GM18868 (cell line): ENCODE measurements at regions not wholly inside any gene's neighbourhood (a gene's known extent, or its start where the extent isn't known, plus 50 kb on each side); places are given as distances from the start of the nearest gene placed in this dataset.

ENCODE experiments used
- ATAC-seq: cut with Tn5 transposase; IDR thresholded peaks from one replicate; pipeline ENCODE4 v1.9.1; 2021; ENCODE audit warnings: mild to moderate bottlenecking, moderate library complexity; ENCODE audit not compliant: unreplicated experiment

GRCh38 chr11:128367573-128367972 is 219.8 kb downstream of the ETS1 start:
- no peak for ATAC-seq

GRCh38 chr11:128365044-128365443 is 222.3 kb downstream of the ETS1 start:
- ATAC-seq = no peak

- no peak for ATAC-seq
Observed at GRCh38 chr11:128361451-128362020, 225.8 kb downstream of the ETS1 start.

- ATAC-seq = no peak
Observed at GRCh38 chr11:128359515-128359914, 227.8 kb downstream of the ETS1 start.

- no peak for ATAC-seq
Observed at GRCh38 chr11:128357073-128357472, 230.3 kb downstream of the ETS1 start.

GRCh38 chr11:128355558-128355957 is 231.8 kb downstream of the ETS1 start:
- ATAC-seq = no peak

DNA sequence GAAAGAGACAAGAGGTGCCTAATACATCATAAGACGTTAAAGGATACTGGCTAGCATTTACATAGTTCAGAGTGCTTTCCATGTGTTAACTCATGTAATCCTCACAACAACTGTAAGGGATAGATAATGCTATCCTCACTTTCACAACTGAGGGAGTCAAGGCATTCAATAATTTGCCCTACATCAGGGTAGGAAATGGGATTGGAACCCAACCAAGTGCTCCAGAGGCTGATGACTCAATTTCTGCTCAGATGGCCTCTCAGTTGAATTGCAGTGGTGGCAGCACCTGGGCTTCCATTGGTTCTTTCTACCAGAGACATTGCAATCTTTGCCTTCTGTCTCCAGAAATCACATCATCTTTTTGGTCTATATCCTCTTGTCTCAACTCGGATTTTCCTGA is 232.9 kb downstream of the ETS1 start:
- ATAC-seq = no peak

- ATAC-seq = no peak
Observed at GRCh38 chr11:128351168-128351567, 236.2 kb downstream of the ETS1 start.

GRCh38 chr11:128349650-128350299 is 237.6 kb downstream of the ETS1 start:
- ATAC-seq = no peak

- ATAC-seq = no peak
Observed at GRCh38 chr11:128346804-128347203, 240.6 kb downstream of the ETS1 start.

- ATAC-seq = no peak
Observed at GRCh38 chr11:128345316-128345715, 242.0 kb downstream of the ETS1 start.

- no peak for ATAC-seq
Observed at GRCh38 chr11:128343870-128344269, 243.5 kb downstream of the ETS1 start.

- ATAC-seq = peak; percentile 22
Observed at GRCh38 chr11:128343135-128343514, 244.2 kb downstream of the ETS1 start.

DNA sequence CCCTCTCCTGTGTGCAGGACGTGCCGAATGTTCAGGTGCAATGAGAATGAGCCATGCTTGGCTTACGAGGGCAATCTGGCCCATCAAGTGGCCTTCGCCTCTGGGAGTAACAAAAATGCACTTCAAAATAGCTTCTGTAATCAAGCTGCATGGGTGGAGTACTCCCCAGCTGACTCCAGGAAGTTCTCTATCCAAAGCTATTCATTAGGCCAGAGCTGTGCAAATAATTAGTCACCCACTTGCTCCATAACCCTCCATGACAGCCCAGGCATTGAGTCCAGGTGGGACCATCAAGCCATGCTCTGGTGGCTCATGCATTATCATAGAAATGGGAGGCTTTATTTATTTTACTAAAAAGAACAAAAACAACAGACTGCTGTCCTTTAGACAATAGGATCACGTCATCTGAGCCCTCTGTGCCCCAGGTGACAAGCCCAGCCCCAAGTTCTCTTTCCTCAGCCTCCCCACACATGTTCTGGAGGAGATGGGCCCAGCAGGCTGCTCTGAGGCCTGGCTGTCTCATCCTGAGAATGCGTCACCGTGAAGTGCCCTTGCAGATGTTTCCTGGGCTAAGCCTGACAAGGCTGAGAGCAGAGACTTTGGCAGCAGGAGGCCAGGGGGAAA is 244.7 kb downstream of the ETS1 start:
- peak; percentile 96 for ATAC-seq

DNA sequence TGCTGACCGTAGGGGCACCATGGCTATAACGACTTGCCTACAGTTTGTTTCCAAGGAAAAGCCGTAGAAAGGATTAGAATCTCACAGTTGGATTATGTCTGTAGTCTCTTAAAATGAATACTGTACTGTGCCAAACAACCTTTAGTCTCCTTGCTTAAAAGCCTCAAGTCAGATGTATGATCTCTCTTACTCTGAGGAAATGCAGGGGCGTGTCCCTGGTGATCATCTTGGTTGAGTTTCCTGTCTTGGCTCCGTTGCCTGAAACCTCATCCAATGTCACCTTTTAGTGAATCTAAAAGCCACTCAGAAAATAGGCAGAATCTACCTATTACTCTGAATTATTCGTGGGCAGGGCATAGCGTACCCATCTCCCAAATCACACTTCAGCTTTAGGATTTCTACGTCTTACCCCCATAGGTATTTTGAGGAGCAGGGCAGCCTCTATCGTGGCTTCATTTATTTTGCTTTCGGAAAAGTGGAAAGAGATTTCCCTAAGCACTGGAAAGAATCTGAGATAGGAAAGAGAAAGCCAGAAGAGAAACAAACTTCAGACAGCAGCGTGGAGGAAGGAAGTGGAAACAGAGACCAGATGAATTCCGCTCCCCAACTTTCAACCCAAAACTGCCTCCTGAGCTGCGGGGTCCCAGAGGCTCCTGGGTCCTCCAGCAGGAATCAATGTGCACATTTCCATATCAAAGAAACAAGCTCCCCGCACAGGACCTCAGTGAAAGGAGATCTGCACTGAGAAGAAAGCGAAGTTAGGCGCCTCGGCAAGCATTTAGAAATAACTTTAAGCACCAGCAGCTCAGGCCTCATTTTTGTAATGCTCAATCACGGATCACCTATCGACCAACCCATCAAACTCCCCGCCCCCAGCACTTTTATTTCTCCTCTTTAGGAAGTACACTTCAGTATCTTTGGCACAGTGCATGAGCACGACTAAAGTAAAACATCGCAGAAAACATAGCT is 245.8 kb downstream of the ETS1 start:
- no peak for ATAC-seq

GRCh38 chr11:128339792-128340191 is 247.6 kb downstream of the ETS1 start:
- ATAC-seq = no peak

DNA sequence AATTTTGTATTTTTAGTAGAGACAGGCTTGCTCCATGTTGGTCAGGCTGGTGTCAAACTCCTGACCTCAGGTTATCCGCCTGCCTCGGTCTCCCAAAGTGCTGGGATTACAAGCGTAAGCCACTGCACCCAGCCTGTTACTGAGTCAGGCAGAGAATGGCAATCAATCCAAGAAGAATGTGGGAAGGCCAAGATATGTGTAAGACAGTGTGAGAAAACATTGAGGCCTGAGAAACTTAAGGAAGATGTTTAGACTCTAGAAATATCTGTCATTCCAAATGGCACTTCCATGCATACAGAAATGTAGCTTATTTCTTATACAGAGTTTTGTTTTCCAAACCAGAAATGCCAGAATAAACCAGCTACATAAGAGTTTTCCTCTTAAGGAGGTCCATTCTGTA is 248.5 kb downstream of the ETS1 start:
- no peak for ATAC-seq

DNA sequence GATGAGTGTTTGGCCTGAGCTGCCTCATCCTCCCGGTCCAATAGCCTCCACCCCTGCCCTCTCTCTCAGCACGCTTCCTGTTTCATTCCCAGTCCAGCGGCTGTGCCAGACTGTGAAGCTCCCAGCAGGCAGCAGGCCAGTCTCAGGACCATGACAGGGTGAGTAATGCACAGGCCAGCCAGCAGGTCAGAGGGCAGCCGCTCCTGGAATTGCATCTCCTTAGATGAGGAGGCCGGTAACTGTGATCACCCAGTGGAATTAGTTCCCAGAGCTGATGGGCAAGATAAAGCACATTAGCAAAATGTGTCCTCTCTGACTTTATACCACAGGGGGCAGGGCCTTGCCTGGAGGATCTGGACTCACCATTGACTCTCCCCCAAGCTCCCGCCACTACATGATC is 251.2 kb downstream of the ETS1 start:
- ATAC-seq = no peak

- ATAC-seq = no peak
Observed at GRCh38 chr11:128335729-128336128, 251.6 kb downstream of the ETS1 start.

GRCh38 chr11:128334311-128335044 is 252.9 kb downstream of the ETS1 start:
- ATAC-seq = no peak

DNA sequence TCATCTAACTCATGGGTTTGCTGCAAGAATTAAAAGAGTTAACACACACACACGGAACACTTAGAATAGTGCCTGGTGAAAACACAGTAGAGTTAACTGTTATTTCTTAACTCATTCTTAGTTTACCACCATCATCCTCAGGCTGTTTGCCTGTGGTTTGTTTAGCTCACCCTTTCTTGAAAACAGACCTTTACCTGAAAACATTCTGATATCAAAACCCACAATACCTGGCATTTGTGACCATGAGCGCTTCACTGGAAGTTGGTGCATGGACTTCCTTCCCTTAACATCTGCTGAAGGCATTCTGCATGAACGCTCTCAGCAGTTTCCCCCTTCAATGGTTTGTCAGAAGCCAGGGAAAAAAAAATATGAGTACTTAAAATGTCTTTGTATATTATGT is 256.0 kb downstream of the ETS1 start:
- no peak for ATAC-seq
